SK-N-SH (cell line): ENCODE measurements at regions not wholly inside any gene's neighbourhood (a gene's known extent, or its start where the extent isn't known, plus 50 kb on each side); places are given as distances from the start of the nearest gene placed in this dataset.
"Not testable (repeated sequence)": the region's sequence is repeated elsewhere in the genome, so short reads cannot be mapped to it uniquely, and the experiment has no call there.

Experiments
- CTCF ChIA-PET: fragments of 300-600, 350-600 bp; formaldehyde crosslinking; extraction: SDS; loops from one replicate; lab custom pipeline; 2021; lab: Yijun Ruan, JAX
- POLR2A ChIA-PET: fragments of 350-600 bp; sonication (Branson Sonifier 250); formaldehyde crosslinking; extraction: SDS; loops from one replicate; lab custom pipeline; 2020; ENCODE audit warnings: antibody characterized with exemption, inconsistent platforms; lab: Yijun Ruan, JAX
- DNase-seq: peaks from one replicate; pipeline ENCODE4 v3.0.0; 2012
- H2AFZ ChIP-seq: fragments of 200-600 bp; sonication (generic); 2 replicates; pipeline ENCODE4 v1.8.1; 2016; ENCODE audit warnings: antibody characterized with exemption, mild to moderate bottlenecking, low read depth
- H3F3A ChIP-seq: fragments of 200-600 bp; sonication (generic); replicated peaks from 2 replicates; pipeline ENCODE3; 2016; ENCODE audit warnings: antibody characterized with exemption, mild to moderate bottlenecking; ENCODE audit not compliant: insufficient read depth
- H3K27ac ChIP-seq, 2 experiments: fragments of 200-500 bp in 1 of 2; fragments of 200-600 bp in 1 of 2; sonication (Bioruptor generic) in 1 of 2; sonication (generic), shearing (Covaris generic) in 1 of 2; 2 replicates each; pipeline versions ENCODE4 v1.5.1 to v1.6.1; 2014 to 2016; ENCODE audit warnings: low read depth in 2 of 2, inconsistent platforms in 1 of 2, low read length in 1 of 2, mild to moderate bottlenecking in 1 of 2, mixed read lengths in 1 of 2
- H3K27me3 ChIP-seq: fragments of 200-600 bp; sonication (generic), shearing (Covaris generic); 2 replicates; pipeline ENCODE4 v1.6.1; 2016; ENCODE audit warnings: mixed run types; ENCODE audit not compliant: insufficient read depth
- H3K36me3 ChIP-seq, 2 experiments: fragments of 200-500 bp in 1 of 2; fragments of 200-600 bp in 1 of 2; sonication (Bioruptor generic) in 1 of 2; sonication (generic) in 1 of 2; replicated peaks in 1 of 2; 2 replicates each; pipeline versions ENCODE3 to v1.5.1; 2014 to 2016; ENCODE audit warnings: low read length in 1 of 2, mild to moderate bottlenecking in 1 of 2; ENCODE audit not compliant: insufficient read depth in 2 of 2, control insufficient read depth in 1 of 2
- H3K4me1 ChIP-seq, 2 experiments: fragments of 200-500 bp in 1 of 2; fragments of 200-600 bp in 1 of 2; sonication (Bioruptor generic) in 1 of 2; sonication (generic), shearing (Covaris generic) in 1 of 2; 2 replicates each; pipeline versions ENCODE4 v1.5.1 to v1.6.1; 2014 to 2016; ENCODE audit warnings: low read depth in 1 of 2, low read length in 1 of 2, mixed run types in 1 of 2; ENCODE audit not compliant: insufficient read depth in 2 of 2, control insufficient read depth in 1 of 2
- H3K4me2 ChIP-seq: fragments of 200-600 bp; sonication (generic), shearing (Covaris generic); 2 replicates; pipeline ENCODE4 v1.6.1; 2017; ENCODE audit warnings: mixed run types
- H3K4me3 ChIP-seq, 2 experiments: fragments of 200-500 bp in 1 of 2; fragments of 200-600 bp in 1 of 2; sonication (Bioruptor generic) in 1 of 2; sonication (generic), shearing (Covaris generic) in 1 of 2; 2 replicates each; pipeline versions ENCODE4 v1.5.1 to v1.8.1; 2014 to 2016; ENCODE audit warnings: low read depth in 2 of 2, inconsistent platforms in 1 of 2, low read length in 1 of 2, mild to moderate bottlenecking in 1 of 2, mixed read lengths in 1 of 2, moderate library complexity in 1 of 2
- H3K79me2 ChIP-seq: fragments of 200-600 bp; sonication (generic); 2 replicates; pipeline ENCODE4 v1.8.1; 2017; ENCODE audit warnings: mild to moderate bottlenecking; ENCODE audit not compliant: insufficient read depth
- H3K9ac ChIP-seq: fragments of 200-600 bp; sonication (generic); 2 replicates; pipeline ENCODE4 v1.6.1; 2017; ENCODE audit warnings: mixed run types
- H3K9me2 ChIP-seq: fragments of 200-600 bp; sonication (generic); 2 replicates; pipeline ENCODE4 v1.6.1; 2017; ENCODE audit warnings: mixed run types
- H3K9me3 ChIP-seq: fragments of 200-600 bp; sonication (generic); 2 replicates; pipeline ENCODE4 v1.6.1; 2017; ENCODE audit warnings: mixed run types, mild to moderate bottlenecking, moderate library complexity
- H4K20me1 ChIP-seq: fragments of 200-600 bp; sonication (generic); 2 replicates; pipeline ENCODE4 v1.6.1; 2017; ENCODE audit warnings: mild to moderate bottlenecking, mixed run types; ENCODE audit not compliant: insufficient read depth
- CHD2 ChIP-seq: fragments of 150-350 bp; IDR thresholded peaks from 2 replicates; pipeline ENCODE4 v1.6.1; 2018; ENCODE audit warnings: low read length; ENCODE audit not compliant: partially characterized antibody
- EZH2phosphoT487 ChIP-seq: fragments of 200-600 bp; sonication (generic); IDR thresholded peaks from 2 replicates; pipeline ENCODE4 v1.6.1; 2017; ENCODE audit warnings: low read depth, mixed run types, mild to moderate bottlenecking, antibody characterized with exemption, moderate library complexity, borderline replicate concordance
- JUND ChIP-seq: IDR thresholded peaks from 2 replicates; pipeline ENCODE4 v1.4.0; 2012
- MEF2A ChIP-seq: IDR thresholded peaks from 2 replicates; pipeline ENCODE4 v1.4.0; 2012; ENCODE audit warnings: low read depth, borderline replicate concordance
- POLR2AphosphoS5 ChIP-seq: IDR thresholded peaks from 2 replicates; pipeline ENCODE4 v1.6.1; 2012; ENCODE audit warnings: low read depth, low read length
- SIN3A ChIP-seq: IDR thresholded peaks from 2 replicates; pipeline ENCODE4 v1.6.1; 2012; ENCODE audit warnings: low read depth, mild to moderate bottlenecking, low read length, moderate library complexity, borderline replicate concordance
- SMC3 ChIP-seq: IDR thresholded peaks from 2 replicates; pipeline ENCODE4 v1.6.1; 2012; ENCODE audit warnings: low read depth, low read length, improper control_type of control experiment
- TAF1 ChIP-seq: IDR thresholded peaks from 2 replicates; pipeline ENCODE4 v1.6.1; 2012; ENCODE audit warnings: low read depth, mild to moderate bottlenecking, low read length, moderate library complexity, borderline replicate concordance
- YY1 ChIP-seq: IDR thresholded peaks from 2 replicates; pipeline ENCODE4 v1.4.0; 2012; ENCODE audit warnings: low read depth, mild to moderate bottlenecking
- WGBS: methylation state at CpG from one replicate; pipeline ENCODE4 v1.1.6; 2017; ENCODE audit warnings: low lambda C conversion rate; 5-methylcytosine and 5-hydroxymethylcytosine counted together
- TF ChIP-seq, protein P1 (sequence below): fragments of 150-350 bp; IDR thresholded peaks from 2 replicates; pipeline ENCODE4 v1.6.1; 2017; ENCODE audit warnings: antibody characterized with exemption, low read length, low read depth, borderline replicate concordance
- TF ChIP-seq, protein P2 (sequence below): IDR thresholded peaks from 2 replicates; pipeline ENCODE4 v1.4.0; 2012; ENCODE audit warnings: low read depth, borderline replicate concordance
- TF ChIP-seq, protein P3 (sequence below): IDR thresholded peaks from 2 replicates; pipeline ENCODE4 v1.4.0; 2012; ENCODE audit warnings: low read depth, borderline replicate concordance

DNA sequence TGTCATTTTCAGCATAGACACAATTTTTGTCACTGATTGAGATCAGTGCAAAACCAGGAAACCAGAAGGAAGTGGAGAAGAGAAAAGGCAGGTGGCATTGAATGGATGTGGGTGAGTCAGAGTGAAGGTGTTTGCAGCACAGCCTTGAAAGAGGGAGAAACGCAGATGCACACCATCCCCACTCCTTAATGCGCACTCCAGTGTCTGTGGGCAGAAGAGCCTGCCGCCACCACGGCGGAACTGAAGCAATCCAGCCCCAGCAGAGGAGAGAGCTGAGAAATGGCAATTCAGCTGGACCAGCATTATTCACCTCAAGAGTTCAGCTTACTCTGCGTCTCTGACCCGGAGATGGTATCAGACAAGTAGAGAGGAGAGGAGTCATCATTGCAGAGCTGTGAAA lies 393.1 kb upstream of the FRG1 start:
- Histone ChIP-seq H3K4me3 (no peak overlapping the region), H3K9ac (no peak overlapping the region), H3F3A (no peaks in the 10 kb centered on the region), H3K27me3 (no peaks in the 10 kb centered on the region), H3K4me1 (peaks cover 0 to 3% of the 10 kb centered on the region in 2 experiments; a peak in 1 of 4 replicates), H3K4me2 (no peak overlapping the region), H2AFZ (no peak overlapping the region), H3K9me3 (no peaks in the 10 kb centered on the region), H3K79me2 (no peaks in the 10 kb centered on the region), H3K27ac (no peak overlapping the region), H3K9me2 (no peaks in the 10 kb centered on the region), H3K36me3 (no peaks in the 10 kb centered on the region), H4K20me1 (no peaks in the 10 kb centered on the region)
- POLR2A ChIA-PET, result no interaction called here
- CTCF ChIA-PET, result no interaction called here
- 35% methylated on average over 7 of the region's 7 CpGs for WGBS
- TF ChIP-seq SMC3 (no peak), TAF1 (no peak), POLR2AphosphoS5 (no peak), CHD2 (no peak)
- TF ChIP-seq, protein P1, sequence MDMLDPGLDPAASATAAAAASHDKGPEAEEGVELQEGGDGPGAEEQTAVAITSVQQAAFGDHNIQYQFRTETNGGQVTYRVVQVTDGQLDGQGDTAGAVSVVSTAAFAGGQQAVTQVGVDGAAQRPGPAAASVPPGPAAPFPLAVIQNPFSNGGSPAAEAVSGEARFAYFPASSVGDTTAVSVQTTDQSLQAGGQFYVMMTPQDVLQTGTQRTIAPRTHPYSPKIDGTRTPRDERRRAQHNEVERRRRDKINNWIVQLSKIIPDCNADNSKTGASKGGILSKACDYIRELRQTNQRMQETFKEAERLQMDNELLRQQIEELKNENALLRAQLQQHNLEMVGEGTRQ, result no peak
- no peak for DNase-seq

DNA sequence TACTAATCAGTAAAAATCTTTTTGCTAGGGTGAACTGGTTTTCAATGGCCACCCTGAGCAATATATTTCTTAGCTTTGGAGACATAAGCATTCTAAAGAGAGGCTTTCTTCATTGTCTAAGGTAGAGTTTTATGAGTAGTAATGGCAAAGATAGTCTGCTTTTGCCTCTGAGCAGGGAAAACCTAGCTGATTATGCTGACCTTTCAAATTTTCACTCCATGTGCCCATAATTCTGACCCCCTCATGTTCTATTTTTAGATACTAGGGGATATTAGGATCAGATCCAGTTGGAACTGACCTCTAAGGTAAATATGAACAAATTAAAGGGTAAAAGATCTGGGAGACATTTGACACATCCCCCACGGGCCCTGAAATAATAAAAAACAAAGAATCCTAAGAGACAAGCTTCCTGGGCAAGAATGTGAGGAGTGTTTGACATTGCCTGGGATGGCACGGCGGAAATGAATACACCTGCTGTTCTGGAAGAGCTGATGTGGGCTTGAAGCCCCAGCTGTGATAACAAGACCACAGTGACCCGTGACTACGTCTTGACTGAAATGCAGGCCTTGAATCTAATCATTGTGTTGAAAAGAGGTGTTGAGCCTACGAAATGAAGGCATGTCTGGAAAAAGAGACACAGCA lies 392.1 kb upstream of the FRG1 start:
- POLR2A ChIA-PET, result no interaction called here
- TF ChIP-seq, protein P2, sequence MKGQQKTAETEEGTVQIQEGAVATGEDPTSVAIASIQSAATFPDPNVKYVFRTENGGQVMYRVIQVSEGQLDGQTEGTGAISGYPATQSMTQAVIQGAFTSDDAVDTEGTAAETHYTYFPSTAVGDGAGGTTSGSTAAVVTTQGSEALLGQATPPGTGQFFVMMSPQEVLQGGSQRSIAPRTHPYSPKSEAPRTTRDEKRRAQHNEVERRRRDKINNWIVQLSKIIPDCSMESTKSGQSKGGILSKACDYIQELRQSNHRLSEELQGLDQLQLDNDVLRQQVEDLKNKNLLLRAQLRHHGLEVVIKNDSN, result no peak
- TF ChIP-seq TAF1, result no peak
- TF ChIP-seq JUND, result no peak
- TF ChIP-seq EZH2phosphoT487, result no peak
- TF ChIP-seq CHD2, result no peak
- no peak for TF ChIP-seq YY1
- TF ChIP-seq POLR2AphosphoS5, result no peak
- TF ChIP-seq SIN3A, result no peak
- TF ChIP-seq, protein P3, sequence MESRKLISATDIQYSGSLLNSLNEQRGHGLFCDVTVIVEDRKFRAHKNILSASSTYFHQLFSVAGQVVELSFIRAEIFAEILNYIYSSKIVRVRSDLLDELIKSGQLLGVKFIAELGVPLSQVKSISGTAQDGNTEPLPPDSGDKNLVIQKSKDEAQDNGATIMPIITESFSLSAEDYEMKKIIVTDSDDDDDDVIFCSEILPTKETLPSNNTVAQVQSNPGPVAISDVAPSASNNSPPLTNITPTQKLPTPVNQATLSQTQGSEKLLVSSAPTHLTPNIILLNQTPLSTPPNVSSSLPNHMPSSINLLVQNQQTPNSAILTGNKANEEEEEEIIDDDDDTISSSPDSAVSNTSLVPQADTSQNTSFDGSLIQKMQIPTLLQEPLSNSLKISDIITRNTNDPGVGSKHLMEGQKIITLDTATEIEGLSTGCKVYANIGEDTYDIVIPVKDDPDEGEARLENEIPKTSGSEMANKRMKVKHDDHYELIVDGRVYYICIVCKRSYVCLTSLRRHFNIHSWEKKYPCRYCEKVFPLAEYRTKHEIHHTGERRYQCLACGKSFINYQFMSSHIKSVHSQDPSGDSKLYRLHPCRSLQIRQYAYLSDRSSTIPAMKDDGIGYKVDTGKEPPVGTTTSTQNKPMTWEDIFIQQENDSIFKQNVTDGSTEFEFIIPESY, result no peak
- TF ChIP-seq MEF2A, result no peak
- no peak for TF ChIP-seq SMC3
- Histone ChIP-seq H3K9ac (no peak overlapping the region), H3K27ac (no peak overlapping the region), H3K79me2 (no peaks in the 10 kb centered on the region), H2AFZ (no peak overlapping the region), H3K36me3 (no peaks in the 10 kb centered on the region), H3K4me3 (no peak overlapping the region), H4K20me1 (no peaks in the 10 kb centered on the region), H3K9me2 (no peaks in the 10 kb centered on the region), H3K4me2 (no peak overlapping the region), H3K27me3 (no peaks in the 10 kb centered on the region), H3K9me3 (no peaks in the 10 kb centered on the region), H3F3A (no peaks in the 10 kb centered on the region), H3K4me1 (peaks cover 0 to 3% of the 10 kb centered on the region in 2 experiments; a peak in 1 of 4 replicates)
- CTCF ChIA-PET, result no interaction called here
- no peak for DNase-seq
- WGBS, result 20% methylated on average over 6 of the region's 6 CpGs

DNA sequence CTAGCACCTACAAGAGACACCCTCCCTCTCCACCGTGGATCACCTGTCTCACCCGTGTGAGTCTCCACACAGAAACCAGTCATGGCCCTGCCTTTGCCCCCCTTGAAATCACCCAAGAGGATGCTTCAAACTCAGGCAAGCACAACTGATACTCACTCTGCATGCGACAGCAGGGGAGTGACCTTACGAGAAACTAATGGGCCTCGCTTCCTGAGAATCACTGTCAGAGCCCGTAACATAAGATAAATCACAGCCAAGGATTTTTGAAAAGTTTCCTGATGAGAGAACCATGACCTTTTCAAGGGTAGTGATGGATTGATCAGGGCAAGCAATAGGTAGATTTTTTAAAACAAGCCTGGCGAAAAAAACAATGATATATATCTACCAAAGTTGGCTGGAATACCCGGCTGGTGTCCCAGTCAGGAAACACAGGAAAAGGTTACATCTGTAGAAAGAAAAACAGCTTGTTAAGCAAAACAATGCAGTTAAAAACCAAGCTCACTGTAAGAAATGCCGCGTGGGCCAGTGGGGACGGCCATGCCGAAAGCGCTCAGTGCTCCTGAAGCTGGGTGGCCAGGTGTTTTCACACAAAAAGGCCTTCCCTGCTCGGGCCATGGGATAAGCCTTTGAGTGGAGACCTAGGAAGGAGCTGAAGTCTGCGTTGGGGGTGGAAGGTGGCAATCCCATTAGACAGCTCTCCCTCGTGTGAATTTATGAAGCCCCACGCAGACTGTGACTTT lies 388.6 kb upstream of the FRG1 start:
- POLR2A ChIA-PET, DNase-seq, H3K36me3 ChIP-seq, CTCF ChIA-PET, H3F3A ChIP-seq, H2AFZ ChIP-seq, H3K27me3 ChIP-seq, H3K4me3 ChIP-seq, H3K9ac ChIP-seq, H3K9me3 ChIP-seq, H3K79me2 ChIP-seq, H3K4me2 ChIP-seq, H4K20me1 ChIP-seq, H3K27ac ChIP-seq, H3K4me1 ChIP-seq, H3K9me2 ChIP-seq: not testable (repeated sequence)
- WGBS, result 54% methylated on average over 15 of the region's 17 CpGs

DNA sequence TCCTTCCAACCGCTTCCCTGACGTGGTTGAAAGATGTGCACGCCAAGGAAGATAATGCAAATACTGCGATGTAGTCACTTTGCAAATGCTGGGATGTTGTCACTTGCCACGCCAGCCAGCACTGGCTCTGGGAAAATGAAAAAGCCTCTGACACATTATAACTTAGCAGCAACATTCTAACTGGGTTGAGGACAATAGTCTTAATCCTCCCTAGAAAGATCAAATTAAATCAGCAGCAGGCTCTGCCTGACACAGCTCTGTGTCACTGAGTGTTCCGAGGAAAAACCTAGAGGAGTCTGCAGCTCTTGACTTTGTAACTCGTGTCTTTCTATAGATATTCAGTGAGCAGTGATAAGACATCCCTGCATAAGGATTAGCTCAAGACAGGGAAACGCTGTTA lies 380.1 kb upstream of the FRG1 start:
- H3K4me2 ChIP-seq, H3K27me3 ChIP-seq, H3K27ac ChIP-seq, H3K4me3 ChIP-seq, H2AFZ ChIP-seq, H3F3A ChIP-seq, H3K9me2 ChIP-seq, H3K79me2 ChIP-seq, H4K20me1 ChIP-seq, DNase-seq, H3K9me3 ChIP-seq, H3K36me3 ChIP-seq, H3K9ac ChIP-seq, H3K4me1 ChIP-seq, CTCF ChIA-PET, POLR2A ChIA-PET: not testable (repeated sequence)
- WGBS, result 42% methylated on average over 8 of the region's 8 CpGs
